HCT116 (cell line): ENCODE measurements at regions not wholly inside any gene's neighbourhood (a gene's known extent, or its start where the extent isn't known, plus 50 kb on each side); places are given as distances from the start of the nearest gene placed in this dataset.

Experiments
- ATAC-seq: fragments of 200-7000 bp; cut with Tn5 transposase; 2 replicates; pipeline ENCODE4 v1.9.1; 2020; ENCODE audit warnings: mild to moderate bottlenecking, moderate library complexity
- BruUV-seq: library from RNA; stranded (reverse); fragments of 400-500 nt; replicated peaks from 2 replicates; lab custom pipeline; 2021; lab: Mats Ljungman, UMichigan
- CTCF ChIA-PET: fragments of 300-600 bp; sonication (Branson Sonifier 250); formaldehyde crosslinking; loops from one replicate; lab custom pipeline; 2021; ENCODE audit warnings: antibody characterized with exemption; lab: Charles Lee
- POLR2A ChIA-PET: fragments of 300-600, 350-600 bp; sonication (Branson Sonifier 250); formaldehyde crosslinking; loops from one replicate; lab custom pipeline; 2021; ENCODE audit warnings: antibody characterized with exemption; lab: Charles Lee
- RAD21 ChIA-PET, 2 experiments: fragments of 300-600 bp; sonication (Branson Sonifier 250); formaldehyde crosslinking; loops; one replicate each; lab custom pipeline; 2023; ENCODE audit warnings: low total read pairs in 2 of 2; ENCODE audit not compliant: uncharacterized antibody in 2 of 2, unreplicated experiment in 2 of 2, low non-redundant PET in 1 of 2; lab: Charles Lee
- DNase-seq: peaks from one replicate; pipeline ENCODE4 v3.0.0-alpha.2; 2010; ENCODE audit warnings: low read depth, low spot score
- H2AFZ ChIP-seq: fragments of 200-600 bp; shearing (Covaris generic), sonication (generic); 2 replicates; pipeline ENCODE4 v1.6.1; 2017; ENCODE audit warnings: low read depth, mixed run types, mixed read lengths, antibody characterized with exemption, low read length; ENCODE audit not compliant: poor library complexity, severe bottlenecking
- H3K27ac ChIP-seq: 2 replicates; pipeline ENCODE4 v1.5.1; 2012; ENCODE audit warnings: low read depth, low read length
- H3K27me3 ChIP-seq: fragments of 200-600 bp; sonication (generic); 2 replicates; pipeline ENCODE4 v1.6.1; 2016; ENCODE audit warnings: mixed run types, low read length, mixed read lengths; ENCODE audit not compliant: insufficient read depth
- H3K36me3 ChIP-seq, 2 experiments: fragments of 200-500 bp in 1 of 2; fragments of 200-600 bp in 1 of 2; sonication (Bioruptor generic) in 1 of 2; sonication (generic) in 1 of 2; 2 replicates each; pipeline versions ENCODE4 v1.5.1 to v1.6.1; 2014 to 2016; ENCODE audit warnings: low read length in 2 of 2, inconsistent platforms in 1 of 2, mixed read lengths in 1 of 2, mixed run types in 1 of 2; ENCODE audit not compliant: insufficient read depth in 2 of 2, control insufficient read depth in 1 of 2
- H3K4me1 ChIP-seq, 2 experiments: fragments of 200-600 bp in 1 of 2; sonication (generic) in 1 of 2; 2 replicates each; pipeline versions ENCODE4 v1.5.1 to v1.6.1; 2012 to 2017; ENCODE audit warnings: low read length in 2 of 2, inconsistent platforms in 1 of 2, mild to moderate bottlenecking in 1 of 2, mixed read lengths in 1 of 2, mixed run types in 1 of 2, moderate library complexity in 1 of 2; ENCODE audit not compliant: insufficient read depth in 2 of 2, control insufficient read depth in 1 of 2
- H3K4me2 ChIP-seq: fragments of 200-600 bp; sonication (generic); 2 replicates; pipeline ENCODE4 v1.6.1; 2017; ENCODE audit warnings: mixed run types, low read length, mixed read lengths
- H3K4me3 ChIP-seq, 2 experiments: fragments of 200-600 bp in 1 of 2; sonication (generic) in 1 of 2; replicated peaks in 1 of 2; 2 replicates each; pipeline ENCODE4 v1.5.1; 2011 to 2016; ENCODE audit warnings: low read length in 2 of 2, control low read depth in 1 of 2, low read depth in 1 of 2, mild to moderate bottlenecking in 1 of 2, mixed read lengths in 1 of 2, mixed run types in 1 of 2
- H3K79me2 ChIP-seq: fragments of 200-600 bp; sonication (generic); 2 replicates; pipeline ENCODE4 v1.6.1; 2017; ENCODE audit warnings: mild to moderate bottlenecking, mixed run types, low read length, moderate library complexity, mixed read lengths; ENCODE audit not compliant: insufficient read depth
- H3K9ac ChIP-seq: fragments of 200-600 bp; sonication (generic); 2 replicates; pipeline ENCODE4 v1.6.1; 2016; ENCODE audit warnings: low read length, mixed read lengths
- H3K9me2 ChIP-seq: fragments of 200-600 bp; sonication (generic), shearing (Covaris generic); 2 replicates; pipeline ENCODE4 v1.6.1; 2017; ENCODE audit warnings: mixed run types, mild to moderate bottlenecking, moderate library complexity; ENCODE audit not compliant: insufficient read depth
- H3K9me3 ChIP-seq, 2 experiments: fragments of 200-500 bp in 1 of 2; fragments of 200-600 bp in 1 of 2; sonication (Bioruptor generic) in 1 of 2; sonication (generic) in 1 of 2; 2 replicates each; pipeline ENCODE4 v1.6.1; 2014 to 2017; ENCODE audit warnings: low read length in 2 of 2, mixed read lengths in 2 of 2, inconsistent platforms in 1 of 2, low read depth in 1 of 2, mild to moderate bottlenecking in 1 of 2, mixed run types in 1 of 2, moderate library complexity in 1 of 2; ENCODE audit not compliant: control insufficient read depth in 1 of 2, insufficient read depth in 1 of 2
- H4K20me1 ChIP-seq: fragments of 200-600 bp; sonication (generic), shearing (Covaris generic); 2 replicates; pipeline ENCODE4 v1.6.1; 2017; ENCODE audit warnings: mixed run types, mild to moderate bottlenecking, moderate library complexity; ENCODE audit not compliant: insufficient read depth
- EZH2phosphoT487 ChIP-seq: fragments of 200-600 bp; IDR thresholded peaks from 2 replicates; pipeline ENCODE4 v1.6.1; 2018; ENCODE audit warnings: antibody characterized with exemption, borderline replicate concordance
- FOSL1 ChIP-seq: IDR thresholded peaks from 2 replicates; pipeline ENCODE4 v1.6.1; 2012; ENCODE audit warnings: low read depth
- MAX ChIP-seq: IDR thresholded peaks from 2 replicates; pipeline ENCODE4 v1.6.1; 2012
- POLR2A ChIP-seq: IDR thresholded peaks from 2 replicates; pipeline ENCODE4 v1.7.0; 2011; ENCODE audit warnings: borderline replicate concordance; ENCODE audit not compliant: insufficient read depth, insufficient read length; ENCODE audit errors: extremely low read depth
- POLR2AphosphoS5 ChIP-seq: IDR thresholded peaks from 2 replicates; pipeline ENCODE4 v1.6.1; 2011; ENCODE audit warnings: mild to moderate bottlenecking, low read depth, low read length, moderate library complexity
- RAD21 ChIP-seq: IDR thresholded peaks from 2 replicates; pipeline ENCODE4 v1.6.1; 2012; ENCODE audit warnings: low read depth, mild to moderate bottlenecking
- ZBTB33 ChIP-seq: IDR thresholded peaks from 2 replicates; pipeline ENCODE4 v1.6.1; 2011; ENCODE audit warnings: mild to moderate bottlenecking, low read length, moderate library complexity; ENCODE audit not compliant: insufficient replicate concordance; ENCODE audit errors: extremely low read depth
- intact Hi-C: fragments of 100-400 bp; cut with micrococcal nuclease; formaldehyde crosslinking; loops from 2 replicates; pipeline ENCODE4 v1.10.0; 2022

- H2AFZ ChIP-seq = no peak overlapping the region
- H3K4me3 ChIP-seq = no peak overlapping the region
- ChIA-PET RAD21 (no interaction called here), CTCF (no interaction called here), POLR2A (no interaction called here)
- H3K9me3 ChIP-seq = peaks cover 7 to 11% of the 10 kb centered on the region in 2 experiments; a peak in 2 of 4 replicates
- no TSS peak for BruUV-seq
- no peak overlapping the region for H3K9ac ChIP-seq
- no peak overlapping the region for H3K4me2 ChIP-seq
- DNase-seq (no peak), ATAC-seq (no peak)
- H3K36me3 ChIP-seq = no peaks in the 10 kb centered on the region
- intact Hi-C loops = no loop called here
- no peaks in the 10 kb centered on the region for H3K9me2 ChIP-seq
- TF ChIP-seq POLR2AphosphoS5 = no peak
- H3K27ac ChIP-seq = no peak overlapping the region
- H3K4me1 ChIP-seq = no peaks in the 10 kb centered on the region
- no peaks in the 10 kb centered on the region for H3K79me2 ChIP-seq
- no peaks in the 10 kb centered on the region for H3K27me3 ChIP-seq
- no peaks in the 10 kb centered on the region for H4K20me1 ChIP-seq
These were observed 284.1 kb upstream of the ZNF507 start for GRCh38 chr19:32061315-32061714.

- H3K4me1 ChIP-seq = no peaks in the 10 kb centered on the region
- H4K20me1 ChIP-seq = no peaks in the 10 kb centered on the region
- ChIA-PET POLR2A (no interaction called here), CTCF (no interaction called here), RAD21 (no interaction called here)
- TF ChIP-seq POLR2A = no peak
- TF ChIP-seq RAD21 = no peak
- no peak for TF ChIP-seq POLR2AphosphoS5
- no peak for TF ChIP-seq MAX
- TF ChIP-seq ZBTB33 = no peak
- TF ChIP-seq FOSL1 = no peak
- no peak for TF ChIP-seq EZH2phosphoT487
- H2AFZ ChIP-seq = no peak overlapping the region
- H3K4me2 ChIP-seq = no peak overlapping the region
- H3K9me3 ChIP-seq = peaks cover 6 to 7% of the 10 kb centered on the region in 2 experiments; a peak in 2 of 4 replicates
- no peak overlapping the region for H3K9ac ChIP-seq
- H3K36me3 ChIP-seq = no peaks in the 10 kb centered on the region
- intact Hi-C loops = no loop called here
- no peak overlapping the region for H3K4me3 ChIP-seq
- H3K79me2 ChIP-seq = no peaks in the 10 kb centered on the region
- no peak overlapping the region for H3K27ac ChIP-seq
- BruUV-seq = no TSS peak
- H3K9me2 ChIP-seq = no peaks in the 10 kb centered on the region
- no peak for DNase-seq
- no peaks in the 10 kb centered on the region for H3K27me3 ChIP-seq
- ATAC-seq = no peak
These were observed 281.8 kb upstream of the ZNF507 start for GRCh38 chr19:32063601-32064000.
